Myocyte (in vitro differentiated cells): ENCODE measurements at regions not wholly inside any gene's neighbourhood (a gene's known extent, or its start where the extent isn't known, plus 50 kb on each side); places are given as distances from the start of the nearest gene placed in this dataset.
"Not testable (repeated sequence)": the region's sequence is repeated elsewhere in the genome, so short reads cannot be mapped to it uniquely, and the experiment has no call there.

Experiments used
- DNase-seq: peaks from one replicate; pipeline ENCODE4 v3.0.0-alpha.2; 2012; ENCODE audit warnings: low read depth

DNA sequence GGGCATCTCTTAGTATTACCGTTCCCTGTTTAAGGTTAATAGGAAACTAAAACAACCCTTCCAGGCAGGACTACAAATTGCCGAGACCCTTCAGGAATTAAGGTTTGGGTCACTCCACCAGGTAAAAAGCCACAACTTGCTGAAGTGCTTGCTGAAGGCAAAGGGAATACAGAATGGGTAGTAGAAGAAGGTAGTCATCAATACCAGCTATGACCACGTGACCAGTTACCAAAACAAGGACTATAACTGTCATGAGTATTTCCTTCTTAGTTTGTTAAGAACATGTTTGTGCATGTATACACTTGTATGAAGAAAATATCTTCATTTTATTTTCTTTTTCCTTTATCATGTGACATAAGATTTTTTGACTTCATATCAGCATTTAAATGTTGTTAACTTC, 578.7 kb upstream of the FBXO33 start:
- no peak for DNase-seq

- no peak for DNase-seq
Measured at GRCh38 chr14:40009771-40010170, 577.5 kb upstream of the FBXO33 start.

- DNase-seq = not testable (repeated sequence)
Measured at GRCh38 chr14:40008345-40008744, 576.1 kb upstream of the FBXO33 start.

GRCh38 chr14:40004871-40005500, 572.8 kb upstream of the FBXO33 start:
- DNase-seq = no peak

GRCh38 chr14:40003773-40004172, 571.5 kb upstream of the FBXO33 start:
- DNase-seq = no peak

GRCh38 chr14:39998854-39999253, 566.6 kb upstream of the FBXO33 start:
- DNase-seq = no peak

GRCh38 chr14:39998114-39998513, 565.9 kb upstream of the FBXO33 start:
- no peak for DNase-seq

DNA sequence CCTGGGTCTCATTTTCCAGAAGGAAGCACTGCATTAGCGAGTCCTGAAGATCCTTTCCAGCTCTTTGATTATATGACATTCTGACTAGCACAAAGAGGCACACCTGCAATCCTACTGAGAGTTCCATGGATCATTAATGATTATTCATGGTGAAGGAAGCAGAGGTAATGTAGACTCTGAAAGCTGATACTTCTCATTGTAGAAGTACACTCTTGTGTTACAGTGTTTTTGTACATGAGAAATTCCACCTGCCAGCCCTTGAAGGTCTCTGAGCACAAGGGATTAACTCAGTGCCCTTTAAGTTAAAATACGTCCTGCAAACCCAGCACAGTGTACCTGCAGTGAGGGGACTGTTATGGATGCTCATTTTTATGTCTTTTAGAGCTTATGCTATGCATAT, 558.8 kb upstream of the FBXO33 start:
- DNase-seq = no peak

DNA sequence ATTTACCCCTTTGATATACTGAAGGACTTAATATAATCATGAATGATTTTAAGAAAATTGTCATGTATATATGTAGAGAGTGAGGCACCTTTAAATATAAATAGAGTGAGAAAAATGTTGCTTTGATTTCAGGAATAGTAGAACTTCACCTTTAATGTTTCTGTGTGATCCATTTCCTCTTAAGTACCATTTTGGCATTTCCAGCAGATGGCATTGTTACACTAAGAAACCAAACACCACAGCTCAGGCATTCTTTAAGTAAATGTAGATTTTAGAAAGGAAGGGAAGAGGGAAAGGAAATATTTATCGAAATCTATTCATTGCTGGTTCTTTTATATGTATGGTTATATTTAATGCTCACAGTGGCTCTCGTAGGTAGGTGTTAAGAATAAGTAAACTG, 556.7 kb upstream of the FBXO33 start:
- DNase-seq = no peak

- no peak for DNase-seq
Measured at GRCh38 chr14:39984323-39984722, 552.1 kb upstream of the FBXO33 start.

- no peak for DNase-seq
Measured at GRCh38 chr14:39977198-39977597, 545.0 kb upstream of the FBXO33 start.

- DNase-seq = no peak
Measured at GRCh38 chr14:39974036-39974435, 541.8 kb upstream of the FBXO33 start.

DNA sequence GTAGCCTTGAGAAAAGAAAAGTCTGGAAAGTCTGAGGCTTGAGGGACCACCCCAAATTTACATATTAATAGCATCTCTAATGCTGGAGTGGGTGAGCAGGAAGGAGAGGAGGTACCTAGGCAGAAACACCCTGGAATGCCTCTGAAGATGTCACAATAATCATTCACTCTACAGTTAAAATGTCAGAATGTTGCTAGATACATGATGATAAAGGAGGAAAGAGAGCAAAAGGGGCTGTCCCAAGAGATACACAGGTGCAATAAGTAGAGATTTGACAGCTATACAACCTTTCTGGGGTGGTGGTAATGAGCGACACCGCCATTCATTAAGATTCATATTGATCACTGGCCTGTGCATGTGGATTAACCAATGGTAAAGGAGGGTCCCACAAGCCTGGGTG, 540.5 kb upstream of the FBXO33 start:
- no peak for DNase-seq

- no peak for DNase-seq
Measured at GRCh38 chr14:39967885-39968284, 535.7 kb upstream of the FBXO33 start.

- no peak for DNase-seq
Measured at GRCh38 chr14:39957987-39958386, 525.8 kb upstream of the FBXO33 start.

DNA sequence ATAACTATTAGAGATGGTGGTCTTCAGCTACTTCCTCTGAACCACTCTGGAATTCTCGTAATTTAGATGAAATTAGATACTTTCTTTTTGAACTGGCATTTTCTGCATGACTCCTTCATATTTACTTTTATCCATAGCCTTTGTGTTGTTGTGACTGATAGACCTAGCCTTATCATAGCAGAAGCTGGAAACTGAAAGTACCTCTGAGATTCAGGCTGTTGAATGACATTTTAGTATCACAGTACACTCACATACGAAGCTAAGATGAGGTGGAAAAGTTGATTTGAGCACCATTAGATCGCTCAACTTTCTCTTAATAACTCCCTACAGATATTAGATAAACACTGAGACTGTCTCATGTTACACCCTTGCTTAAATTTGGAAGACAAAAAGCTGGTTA, 525.1 kb upstream of the FBXO33 start:
- DNase-seq = no peak

GRCh38 chr14:39956372-39956771, 524.1 kb upstream of the FBXO33 start:
- DNase-seq = no peak

- no peak for DNase-seq
Measured at GRCh38 chr14:39948235-39948634, 516.0 kb upstream of the FBXO33 start.

DNA sequence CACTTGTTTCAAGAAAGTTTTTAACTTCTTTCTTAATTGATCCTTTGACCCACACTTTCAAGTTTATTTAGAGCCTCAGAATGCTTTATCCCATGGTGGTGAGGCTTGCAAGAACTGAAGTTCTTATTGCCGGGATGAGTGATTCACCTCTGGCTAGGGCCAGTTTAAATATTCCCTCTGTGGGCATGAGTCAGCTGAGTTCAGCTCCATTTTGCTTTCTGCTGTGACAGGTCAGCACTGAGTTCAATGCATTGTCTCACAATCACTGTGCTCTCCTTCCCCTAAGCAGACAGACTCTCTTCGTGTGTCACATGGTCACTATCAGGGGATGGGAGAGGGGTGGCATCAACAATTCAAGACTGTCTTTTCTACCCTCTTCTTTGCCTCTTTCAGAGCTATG, 514.6 kb upstream of the FBXO33 start:
- DNase-seq = no peak

- DNase-seq = no peak
Measured at GRCh38 chr14:39939023-39939422, 506.8 kb upstream of the FBXO33 start.

GRCh38 chr14:39912192-39913100, 480.2 kb upstream of the FBXO33 start:
- no peak for DNase-seq

DNA sequence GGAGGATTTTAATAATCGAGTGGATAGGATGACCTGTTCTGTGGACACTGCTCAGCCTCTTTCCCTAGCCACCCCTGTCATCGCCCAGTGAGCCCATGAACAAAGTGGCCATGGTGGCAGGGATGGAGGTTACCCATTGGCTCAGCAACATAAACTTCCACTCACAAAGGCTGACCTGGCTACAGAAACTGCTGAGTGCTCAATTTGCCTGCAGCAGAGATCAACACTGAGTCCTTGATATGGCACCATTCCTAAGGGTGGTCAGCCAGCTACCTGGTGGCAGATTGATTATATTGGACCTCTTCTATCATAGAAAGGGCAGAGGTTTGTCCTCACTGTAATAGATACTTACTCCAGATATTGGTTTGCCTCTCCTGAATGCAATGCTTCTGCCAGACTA, 465.4 kb upstream of the FBXO33 start:
- no peak for DNase-seq

DNA sequence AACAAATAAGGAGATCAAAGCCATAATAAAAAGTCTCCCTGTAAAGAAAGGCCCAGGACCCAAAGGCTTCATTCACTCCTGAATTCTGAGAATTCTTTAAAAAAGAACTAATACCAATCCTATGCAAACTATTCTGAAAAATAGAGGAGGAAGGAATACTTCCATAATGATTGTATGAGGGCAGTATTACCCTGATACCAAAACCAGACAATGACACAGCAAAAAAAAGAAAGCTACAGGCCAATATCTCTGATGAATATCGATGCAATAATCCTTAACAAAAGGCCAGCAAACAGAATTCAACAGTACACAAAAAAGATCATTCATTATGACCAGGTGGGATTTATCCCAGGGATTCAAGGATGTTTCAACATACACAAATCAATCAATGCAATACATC, 457.8 kb upstream of the FBXO33 start:
- DNase-seq = no peak
